ENCODE measurements at regions not wholly inside any gene's neighbourhood (a gene's known extent, or its start where the extent isn't known, plus 50 kb on each side); places are given as distances from the start of the nearest gene placed in this dataset.

DNA sequence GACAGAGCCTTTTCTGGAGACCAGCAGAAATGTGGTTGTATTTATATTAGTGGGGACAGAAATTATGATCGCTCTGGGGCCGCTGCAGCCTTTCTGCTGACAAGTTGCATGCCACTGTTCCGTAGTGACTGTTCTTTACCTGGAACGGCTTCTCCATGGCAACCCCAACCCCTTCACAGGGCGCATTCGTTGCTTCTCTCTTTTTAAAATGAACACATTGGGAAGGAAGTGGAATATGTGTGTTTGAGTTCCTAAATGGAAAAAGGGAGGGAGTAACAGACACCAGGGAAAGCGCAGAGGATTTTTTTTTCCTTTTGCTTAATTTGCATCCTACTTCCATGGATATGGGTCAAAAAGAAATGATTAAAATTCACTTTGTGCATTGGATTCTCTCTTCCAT is 482.0 kb upstream of the SUCLG2 start:
- DNase-seq (ENCODE audit: low read depth, low spot score), result no peak
- no TSS peak for BruUV-seq (replicated peaks)
- no peaks in the 10 kb centered on the region for H3K79me2 ChIP-seq (ENCODE audit: control insufficient read depth, insufficient read depth, low read length)
- ChIA-PET POLR2A (no interaction called here), CTCF (no interaction called here)
- H3K9ac ChIP-seq (replicated peaks; ENCODE audit: extremely low read depth, insufficient read depth, low read length), result no peak overlapping the region
- no peaks in the 10 kb centered on the region for H3K4me1 ChIP-seq (ENCODE audit: control insufficient read depth, extremely low read depth, insufficient read depth, low read length)
- H3K36me3 ChIP-seq (ENCODE audit: control insufficient read depth in 2 of 2, extremely low read depth in 1 of 2, insufficient read depth in 2 of 2, low read length in 2 of 2), result no peaks in the 10 kb centered on the region
- intact Hi-C loops (cut with micrococcal nuclease), result no loop called here
- H3K4me2 ChIP-seq (ENCODE audit: insufficient read depth, low read length), result no peak overlapping the region
- no peaks in the 10 kb centered on the region for H4K20me1 ChIP-seq (replicated peaks; ENCODE audit: control insufficient read depth, extremely low read depth, insufficient read depth, low read length)
- H3K9me1 ChIP-seq (replicated peaks; ENCODE audit: control insufficient read depth, extremely low read depth, insufficient read depth, low read length), result no peaks in the 10 kb centered on the region
- no peak overlapping the region for H3K27ac ChIP-seq (ENCODE audit: insufficient read depth, low read depth, low read length)
- no peaks in the 10 kb centered on the region for H3K27me3 ChIP-seq (ENCODE audit: control insufficient read depth in 2 of 2, insufficient read depth in 2 of 2, low read length in 2 of 2)
- no peak overlapping the region for H3K4me3 ChIP-seq (replicated peaks in 1 of 3; ENCODE audit: insufficient read depth in 1 of 3, low read depth in 1 of 3, low read length in 3 of 3)
- no peak overlapping the region for H2AFZ ChIP-seq (ENCODE audit: low read depth, low read length)
- H3K9me3 ChIP-seq (replicated peaks; ENCODE audit: control insufficient read depth, insufficient read depth, low read length), result no peaks in the 10 kb centered on the region
- TF ChIP-seq FOS (IDR thresholded peaks at IDR 0.05; ENCODE audit: borderline replicate concordance, insufficient read depth, low read length) (no peak), POLR2AphosphoS5 (IDR thresholded peaks at IDR 0.05; ENCODE audit: insufficient read depth, low read depth, low read length) (no peak), EZH2 (IDR thresholded peaks at IDR 0.05; ENCODE audit: borderline replicate concordance, low read depth, low read length, severe bottlenecking) (no peak), JUN (IDR thresholded peaks at IDR 0.05; ENCODE audit: borderline replicate concordance, insufficient read depth, insufficient read length, low read depth) (no peak), GATA2 (IDR thresholded peaks at IDR 0.05; ENCODE audit: insufficient read depth, insufficient read length, low read depth, low read length) (no peak), POLR2A (IDR thresholded peaks at IDR 0.05; ENCODE audit: low read depth, low read length) (no peak), MYC (IDR thresholded peaks at IDR 0.05; ENCODE audit: low read depth, low read length) (no peak)
- TF ChIP-seq, protein P1, sequence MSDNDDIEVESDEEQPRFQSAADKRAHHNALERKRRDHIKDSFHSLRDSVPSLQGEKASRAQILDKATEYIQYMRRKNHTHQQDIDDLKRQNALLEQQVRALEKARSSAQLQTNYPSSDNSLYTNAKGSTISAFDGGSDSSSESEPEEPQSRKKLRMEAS (IDR thresholded peaks at IDR 0.05; ENCODE audit: insufficient read depth, insufficient read length), result no peak
- TF ChIP-seq, protein P2, sequence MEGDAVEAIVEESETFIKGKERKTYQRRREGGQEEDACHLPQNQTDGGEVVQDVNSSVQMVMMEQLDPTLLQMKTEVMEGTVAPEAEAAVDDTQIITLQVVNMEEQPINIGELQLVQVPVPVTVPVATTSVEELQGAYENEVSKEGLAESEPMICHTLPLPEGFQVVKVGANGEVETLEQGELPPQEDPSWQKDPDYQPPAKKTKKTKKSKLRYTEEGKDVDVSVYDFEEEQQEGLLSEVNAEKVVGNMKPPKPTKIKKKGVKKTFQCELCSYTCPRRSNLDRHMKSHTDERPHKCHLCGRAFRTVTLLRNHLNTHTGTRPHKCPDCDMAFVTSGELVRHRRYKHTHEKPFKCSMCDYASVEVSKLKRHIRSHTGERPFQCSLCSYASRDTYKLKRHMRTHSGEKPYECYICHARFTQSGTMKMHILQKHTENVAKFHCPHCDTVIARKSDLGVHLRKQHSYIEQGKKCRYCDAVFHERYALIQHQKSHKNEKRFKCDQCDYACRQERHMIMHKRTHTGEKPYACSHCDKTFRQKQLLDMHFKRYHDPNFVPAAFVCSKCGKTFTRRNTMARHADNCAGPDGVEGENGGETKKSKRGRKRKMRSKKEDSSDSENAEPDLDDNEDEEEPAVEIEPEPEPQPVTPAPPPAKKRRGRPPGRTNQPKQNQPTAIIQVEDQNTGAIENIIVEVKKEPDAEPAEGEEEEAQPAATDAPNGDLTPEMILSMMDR (IDR thresholded peaks at IDR 0.05; ENCODE audit: extremely low read depth in 1 of 2, insufficient read depth in 1 of 2, low read depth in 1 of 2, low read length in 2 of 2), result no peak
- no peak for FAIRE-seq
- dilution Hi-C loops (cut with MboI; ENCODE audit: extremely low pct_ligation_motif_present, low sequenced_read_pairs), result no loop called here

All from endothelial cell of umbilical vein (primary cell).